ENCODE measurements at regions not wholly inside any gene's neighbourhood (a gene's known extent, or its start where the extent isn't known, plus 50 kb on each side); places are given as distances from the start of the nearest gene placed in this dataset.

DNA sequence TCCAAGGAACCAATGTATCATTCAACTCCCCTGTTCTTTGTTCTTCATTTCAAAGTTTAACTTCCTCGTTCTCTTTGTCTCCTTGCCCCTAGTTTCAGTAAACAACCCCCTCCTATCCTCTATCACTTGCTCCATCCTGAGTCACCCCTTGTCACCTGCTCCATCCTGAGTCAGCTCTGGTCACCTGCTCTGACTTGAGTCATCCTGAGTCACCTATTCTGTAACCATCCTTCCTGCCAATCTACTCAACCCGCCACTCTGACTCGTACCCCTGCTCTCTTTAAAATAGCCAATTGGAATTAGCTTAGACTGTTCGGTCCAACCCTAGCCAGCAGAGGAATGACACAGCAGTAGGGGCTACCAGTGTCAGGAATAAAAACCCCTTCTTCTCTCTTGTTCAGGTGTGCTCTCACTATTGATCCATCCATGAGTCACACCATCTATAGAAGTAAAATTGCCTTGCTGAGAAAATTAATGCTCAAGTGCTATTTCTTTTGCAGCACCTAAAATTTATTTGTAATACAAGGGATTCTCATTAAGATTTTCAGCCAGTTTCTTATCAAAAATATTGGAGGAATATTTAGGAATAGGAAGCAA lies 326.8 kb downstream of the AKAIN1 start:
- peaks cover 4% of the 10 kb centered on the region for H3K27me3 ChIP-seq (replicated peaks; ENCODE audit: insufficient read depth, low read depth, low read length, poor library complexity)
- no peaks in the 10 kb centered on the region for H3K4me1 ChIP-seq (ENCODE audit: insufficient read depth, low read length, poor library complexity, severe bottlenecking)
- no peak overlapping the region for H3K4me3 ChIP-seq (ENCODE audit: low read depth, low read length, poor library complexity, severe bottlenecking)
- intact Hi-C loops (cut with micrococcal nuclease; ENCODE audit: unreplicated experiment): no loop called here
- BruUV-seq (replicated peaks): no TSS peak
- no peaks in the 10 kb centered on the region for H3K36me3 ChIP-seq (ENCODE audit: insufficient read depth, low read length, poor library complexity, severe bottlenecking)
- ChIA-PET CTCF (no interaction called here), POLR2A (ENCODE audit: low non-redundant PET) (no interaction called here)
- no peak overlapping the region for H3K27ac ChIP-seq (ENCODE audit: low read depth, low read length, poor library complexity, severe bottlenecking)
- H3K9me3 ChIP-seq (ENCODE audit: low read depth, low read length, poor library complexity, severe bottlenecking): no peaks in the 10 kb centered on the region
- DNase-seq (ENCODE audit: low spot score): no peak
- TF ChIP-seq CTCF (conservative IDR thresholded peaks at IDR 0.05; ENCODE audit: low read depth, low read length): no peak
- TF ChIP-seq EZH2 (IDR thresholded peaks at IDR 0.05; ENCODE audit: borderline replicate concordance, low read depth, low read length, poor library complexity, severe bottlenecking): no peak

DNA sequence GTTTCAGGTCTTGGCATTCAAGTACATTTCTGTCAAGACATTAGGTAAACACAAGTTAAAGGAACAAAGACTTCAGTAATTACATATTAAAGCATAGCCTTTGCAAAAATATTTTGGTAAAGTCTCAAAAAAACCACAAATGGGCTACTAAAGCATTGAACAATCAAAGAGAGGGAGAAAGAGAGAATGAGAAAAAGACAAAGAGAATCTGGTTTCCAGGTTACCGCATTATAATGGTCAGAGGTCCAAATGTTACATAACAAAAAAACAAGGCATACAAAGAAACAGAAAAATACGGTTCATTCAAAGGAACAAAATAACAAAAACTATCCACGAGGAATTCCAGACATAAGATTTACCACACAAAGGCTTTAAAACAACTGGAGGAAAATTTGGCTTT lies 327.9 kb downstream of the AKAIN1 start:
- H3K36me3 ChIP-seq (ENCODE audit: insufficient read depth, low read length, poor library complexity, severe bottlenecking): no peaks in the 10 kb centered on the region
- no peak for DNase-seq (ENCODE audit: low spot score)
- no peaks in the 10 kb centered on the region for H3K4me1 ChIP-seq (ENCODE audit: insufficient read depth, low read length, poor library complexity, severe bottlenecking)
- no peaks in the 10 kb centered on the region for H3K9me3 ChIP-seq (ENCODE audit: low read depth, low read length, poor library complexity, severe bottlenecking)
- POLR2A ChIA-PET (ENCODE audit: low non-redundant PET): no interaction called here
- intact Hi-C loops (cut with micrococcal nuclease; ENCODE audit: unreplicated experiment): no loop called here
- BruUV-seq (replicated peaks): no TSS peak
- TF ChIP-seq CTCF (conservative IDR thresholded peaks at IDR 0.05; ENCODE audit: low read depth, low read length) (no peak), EZH2 (IDR thresholded peaks at IDR 0.05; ENCODE audit: borderline replicate concordance, low read depth, low read length, poor library complexity, severe bottlenecking) (no peak)
- no peak overlapping the region for H3K4me3 ChIP-seq (ENCODE audit: low read depth, low read length, poor library complexity, severe bottlenecking)
- CTCF ChIA-PET: no interaction called here
- peaks cover 4% of the 10 kb centered on the region for H3K27me3 ChIP-seq (replicated peaks; ENCODE audit: insufficient read depth, low read depth, low read length, poor library complexity)
- no peak overlapping the region for H3K27ac ChIP-seq (ENCODE audit: low read depth, low read length, poor library complexity, severe bottlenecking)

GRCh38 chr18:4858379-4859127 lies 338.5 kb downstream of the AKAIN1 start:
- no peak for DNase-seq (ENCODE audit: low spot score)
- no peaks in the 10 kb centered on the region for H3K4me1 ChIP-seq (ENCODE audit: insufficient read depth, low read length, poor library complexity, severe bottlenecking)
- no peaks in the 10 kb centered on the region for H3K9me3 ChIP-seq (ENCODE audit: low read depth, low read length, poor library complexity, severe bottlenecking)
- no peaks in the 10 kb centered on the region for H3K36me3 ChIP-seq (ENCODE audit: insufficient read depth, low read length, poor library complexity, severe bottlenecking)
- no peak overlapping the region for H3K27ac ChIP-seq (ENCODE audit: low read depth, low read length, poor library complexity, severe bottlenecking)
- H3K4me3 ChIP-seq (ENCODE audit: low read depth, low read length, poor library complexity, severe bottlenecking): no peak overlapping the region
- ChIA-PET CTCF (no interaction called here), POLR2A (ENCODE audit: low non-redundant PET) (no interaction called here)
- intact Hi-C loops (cut with micrococcal nuclease; ENCODE audit: unreplicated experiment): no loop called here
- no peak for TF ChIP-seq EZH2 (IDR thresholded peaks at IDR 0.05; ENCODE audit: borderline replicate concordance, low read depth, low read length, poor library complexity, severe bottlenecking)
- no peak for TF ChIP-seq CTCF (conservative IDR thresholded peaks at IDR 0.05; ENCODE audit: low read depth, low read length)
- no TSS peak for BruUV-seq (replicated peaks)
- H3K27me3 ChIP-seq (replicated peaks; ENCODE audit: insufficient read depth, low read depth, low read length, poor library complexity): peaks cover 34% of the 10 kb centered on the region
